Endothelial cell of umbilical vein (primary cell): ENCODE measurements at regions not wholly inside any gene's neighbourhood (a gene's known extent, or its start where the extent isn't known, plus 50 kb on each side); places are given as distances from the start of the nearest gene placed in this dataset.

Experiments
- BruUV-seq: library from RNA; stranded (reverse); fragments of 400-500 nt; replicated peaks from 2 replicates; lab custom pipeline; 2021; lab: Mats Ljungman, UMichigan
- CTCF ChIA-PET: fragments of 300-600, 350-600 bp; sonication (Branson Sonifier 250); formaldehyde crosslinking; loops from one replicate; lab custom pipeline; 2021; ENCODE audit warnings: antibody characterized with exemption, inconsistent platforms; lab: Charles Lee
- POLR2A ChIA-PET: fragments of 300-600, 350-600 bp; sonication (Branson Sonifier 250); formaldehyde crosslinking; loops from one replicate; lab custom pipeline; 2021; ENCODE audit warnings: antibody characterized with exemption, inconsistent platforms; lab: Charles Lee
- DNase-seq: peaks from one replicate; pipeline ENCODE4 v3.0.0-alpha.2; 2011; ENCODE audit warnings: low read depth, low spot score
- FAIRE-seq: peaks from 2 replicates; lab custom pipeline; 2011; peaks lifted over from hg19 to GRCh38; lab: Jason Lieb, UNC
- H2AFZ ChIP-seq: 2 replicates; pipeline ENCODE4 v1.6.0; 2012; ENCODE audit warnings: low read depth, low read length, control low read depth, inconsistent platforms
- H3K27ac ChIP-seq: 2 replicates; pipeline ENCODE4 v1.5.1; 2011; ENCODE audit warnings: low read depth, mild to moderate bottlenecking, control low read depth, low read length, moderate library complexity; ENCODE audit not compliant: insufficient read depth
- H3K27me3 ChIP-seq, 2 experiments: 2 replicates each; pipeline versions ENCODE4 v1.6.0 to v1.6.1; 2011; ENCODE audit warnings: low read length in 2 of 2, mixed read lengths in 1 of 2; ENCODE audit not compliant: control insufficient read depth in 2 of 2, insufficient read depth in 2 of 2
- H3K36me3 ChIP-seq, 2 experiments: 2 replicates in 1 of 2; 3 replicates in 1 of 2; pipeline ENCODE4 v1.5.1; 2011; ENCODE audit warnings: low read length in 2 of 2, mild to moderate bottlenecking in 1 of 2, moderate library complexity in 1 of 2; ENCODE audit not compliant: control insufficient read depth in 2 of 2, insufficient read depth in 2 of 2; ENCODE audit errors: extremely low read depth in 1 of 2
- H3K4me1 ChIP-seq: 3 replicates; pipeline ENCODE4 v1.5.1; 2011; ENCODE audit warnings: mild to moderate bottlenecking, low read length; ENCODE audit not compliant: control insufficient read depth, insufficient read depth; ENCODE audit errors: extremely low read depth
- H3K4me2 ChIP-seq: 2 replicates; pipeline ENCODE4 v1.6.1; 2011; ENCODE audit warnings: low read length, control low read depth, mixed read lengths; ENCODE audit not compliant: insufficient read depth
- H3K4me3 ChIP-seq, 3 experiments: fragments of 200-600 bp in 1 of 3; sonication (generic), shearing (Covaris generic) in 1 of 3; replicated peaks in 1 of 3; 2 replicates each; pipeline ENCODE4 v1.5.1; 2011 to 2016; ENCODE audit warnings: control low read depth in 3 of 3, low read length in 3 of 3, mild to moderate bottlenecking in 2 of 3, inconsistent platforms in 1 of 3, low read depth in 1 of 3, moderate library complexity in 1 of 3; ENCODE audit not compliant: insufficient read depth in 1 of 3
- H3K79me2 ChIP-seq: 2 replicates; pipeline ENCODE4 v1.6.0; 2012; ENCODE audit warnings: low read length, inconsistent platforms; ENCODE audit not compliant: control insufficient read depth, insufficient read depth
- H3K9ac ChIP-seq: replicated peaks from 2 replicates; pipeline ENCODE3; 2011; ENCODE audit warnings: low read length, control low read depth; ENCODE audit not compliant: insufficient read depth; ENCODE audit errors: extremely low read depth
- H3K9me1 ChIP-seq: replicated peaks from 3 replicates; pipeline ENCODE4 v1.6.0; 2011; ENCODE audit warnings: mild to moderate bottlenecking, low read length; ENCODE audit not compliant: control insufficient read depth, insufficient read depth; ENCODE audit errors: extremely low read depth
- H3K9me3 ChIP-seq: replicated peaks from 2 replicates; pipeline ENCODE4 v1.5.1; 2012; ENCODE audit warnings: low read length, inconsistent platforms; ENCODE audit not compliant: control insufficient read depth, insufficient read depth
- H4K20me1 ChIP-seq: replicated peaks from 2 replicates; pipeline ENCODE3; 2011; ENCODE audit warnings: mild to moderate bottlenecking, low read length; ENCODE audit not compliant: control insufficient read depth, insufficient read depth; ENCODE audit errors: extremely low read depth
- EZH2 ChIP-seq: IDR thresholded peaks from 2 replicates; pipeline ENCODE4 v1.6.1; 2012; ENCODE audit warnings: borderline replicate concordance, low read depth, mild to moderate bottlenecking, moderate library complexity, low read length, inconsistent platforms; ENCODE audit not compliant: severe bottlenecking
- FOS ChIP-seq: IDR thresholded peaks from 2 replicates; pipeline ENCODE4 v1.6.1; 2011; ENCODE audit warnings: mild to moderate bottlenecking, low read length, moderate library complexity, borderline replicate concordance; ENCODE audit not compliant: insufficient read depth
- GATA2 ChIP-seq: IDR thresholded peaks from 2 replicates; pipeline ENCODE4 v1.7.0; 2011; ENCODE audit warnings: low read depth, mild to moderate bottlenecking, moderate library complexity, mixed read lengths, low read length; ENCODE audit not compliant: insufficient read length, insufficient read depth
- JUN ChIP-seq: IDR thresholded peaks from 2 replicates; pipeline ENCODE4 v1.6.1; 2011; ENCODE audit warnings: borderline replicate concordance, low read depth; ENCODE audit not compliant: insufficient read length, insufficient read depth
- MYC ChIP-seq: IDR thresholded peaks from one replicate; pipeline ENCODE4 v1.6.1; 2011; ENCODE audit warnings: mild to moderate bottlenecking, low read depth, low read length
- POLR2A ChIP-seq: IDR thresholded peaks from 2 replicates; pipeline ENCODE4 v1.6.1; 2012; ENCODE audit warnings: low read depth, mild to moderate bottlenecking, control low read depth, low read length
- POLR2AphosphoS5 ChIP-seq: IDR thresholded peaks from 2 replicates; pipeline ENCODE4 v1.6.1; 2012; ENCODE audit warnings: low read depth, mild to moderate bottlenecking, control low read depth, low read length, moderate library complexity; ENCODE audit not compliant: insufficient read depth
- dilution Hi-C: fragments of 300-500 bp; cut with MboI; formaldehyde crosslinking; loops from one replicate; pipeline ENCODE4 v1.15.0; 2019; ENCODE audit warnings: low sequenced_read_pairs; ENCODE audit not compliant: extremely low pct_ligation_motif_present
- intact Hi-C: fragments of 100-400 bp; cut with micrococcal nuclease; formaldehyde crosslinking; loops from one replicate; pipeline ENCODE4 v1.10.0; 2022
- TF ChIP-seq, protein P1 (sequence below): IDR thresholded peaks from 2 replicates; pipeline ENCODE4 v1.6.1; 2011; ENCODE audit not compliant: insufficient read depth, insufficient read length
- TF ChIP-seq, protein P2 (sequence below), 2 donors: IDR thresholded peaks; 1 replicate in 1 of 2; 2 replicates in 1 of 2; pipeline ENCODE4 v1.5.1; 2011; ENCODE audit warnings: low read length in 2 of 2, mild to moderate bottlenecking in 2 of 2, moderate library complexity in 2 of 2, control low read depth in 1 of 2, inconsistent platforms in 1 of 2, low read depth in 1 of 2; ENCODE audit not compliant: insufficient read depth in 1 of 2; ENCODE audit errors: extremely low read depth in 1 of 2

DNA sequence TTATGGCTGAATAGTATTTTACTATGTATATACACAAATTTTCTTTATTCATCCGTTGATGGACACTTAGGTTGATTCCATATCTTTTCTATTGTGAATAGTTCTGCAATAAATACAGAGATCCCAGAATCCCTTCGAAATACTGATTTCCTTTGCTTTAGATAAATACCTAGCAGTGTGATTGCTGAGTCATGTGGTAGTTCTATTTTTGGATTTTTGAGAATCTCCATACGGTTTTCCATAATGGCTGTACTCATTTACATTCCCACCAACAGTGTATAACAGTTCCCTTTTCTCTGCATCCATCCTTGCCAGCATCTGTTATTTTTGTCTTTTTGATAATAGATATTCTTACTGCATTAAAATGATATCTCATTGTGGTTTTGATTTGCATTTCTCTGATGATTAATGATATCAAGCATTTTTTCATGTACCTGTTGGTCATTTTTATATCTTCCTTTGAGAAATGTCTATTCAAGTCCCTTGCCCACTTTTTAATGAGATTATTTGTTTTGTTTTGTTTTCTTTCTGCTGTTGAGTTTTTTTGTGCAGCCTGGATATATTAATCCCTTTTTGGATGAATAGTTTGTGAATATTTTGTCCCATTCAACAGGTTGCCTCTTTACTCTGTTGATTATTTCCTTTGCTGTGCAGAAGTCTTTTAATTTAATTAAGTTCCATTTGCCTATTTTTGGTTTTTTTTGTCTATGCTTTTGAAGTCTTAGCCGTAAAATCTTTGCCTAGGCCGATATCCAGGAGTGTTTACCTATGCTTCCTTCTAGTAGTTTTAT, 466.7 kb upstream of the TENM3 start:
- BruUV-seq = no TSS peak
- FAIRE-seq = no peak

More for the DNA sequence above, 466.7 kb upstream of the TENM3 start:
- dilution Hi-C loops (no loop called here), intact Hi-C loops (no loop called here)
- Histone ChIP-seq H3K27ac (no peak overlapping the region), H3K9me3 (no peaks in the 10 kb centered on the region), H3K4me3 (no peak overlapping the region), H2AFZ (no peak overlapping the region), H3K4me1 (no peaks in the 10 kb centered on the region), H3K27me3 (no peaks in the 10 kb centered on the region), H4K20me1 (no peaks in the 10 kb centered on the region), H3K9ac (no peak overlapping the region), H3K4me2 (no peak overlapping the region), H3K79me2 (no peaks in the 10 kb centered on the region), H3K36me3 (no peaks in the 10 kb centered on the region), H3K9me1 (no peaks in the 10 kb centered on the region)
- DNase-seq = no peak
- ChIA-PET CTCF (no interaction called here), POLR2A (no interaction called here)
- no peak for TF ChIP-seq EZH2
- TF ChIP-seq GATA2 = no peak
- no peak for TF ChIP-seq POLR2A
- TF ChIP-seq, protein P1, sequence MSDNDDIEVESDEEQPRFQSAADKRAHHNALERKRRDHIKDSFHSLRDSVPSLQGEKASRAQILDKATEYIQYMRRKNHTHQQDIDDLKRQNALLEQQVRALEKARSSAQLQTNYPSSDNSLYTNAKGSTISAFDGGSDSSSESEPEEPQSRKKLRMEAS = no peak
- no peak for TF ChIP-seq MYC
- TF ChIP-seq JUN = no peak
- no peak for TF ChIP-seq POLR2AphosphoS5
- TF ChIP-seq, protein P2, sequence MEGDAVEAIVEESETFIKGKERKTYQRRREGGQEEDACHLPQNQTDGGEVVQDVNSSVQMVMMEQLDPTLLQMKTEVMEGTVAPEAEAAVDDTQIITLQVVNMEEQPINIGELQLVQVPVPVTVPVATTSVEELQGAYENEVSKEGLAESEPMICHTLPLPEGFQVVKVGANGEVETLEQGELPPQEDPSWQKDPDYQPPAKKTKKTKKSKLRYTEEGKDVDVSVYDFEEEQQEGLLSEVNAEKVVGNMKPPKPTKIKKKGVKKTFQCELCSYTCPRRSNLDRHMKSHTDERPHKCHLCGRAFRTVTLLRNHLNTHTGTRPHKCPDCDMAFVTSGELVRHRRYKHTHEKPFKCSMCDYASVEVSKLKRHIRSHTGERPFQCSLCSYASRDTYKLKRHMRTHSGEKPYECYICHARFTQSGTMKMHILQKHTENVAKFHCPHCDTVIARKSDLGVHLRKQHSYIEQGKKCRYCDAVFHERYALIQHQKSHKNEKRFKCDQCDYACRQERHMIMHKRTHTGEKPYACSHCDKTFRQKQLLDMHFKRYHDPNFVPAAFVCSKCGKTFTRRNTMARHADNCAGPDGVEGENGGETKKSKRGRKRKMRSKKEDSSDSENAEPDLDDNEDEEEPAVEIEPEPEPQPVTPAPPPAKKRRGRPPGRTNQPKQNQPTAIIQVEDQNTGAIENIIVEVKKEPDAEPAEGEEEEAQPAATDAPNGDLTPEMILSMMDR (IDR thresholded peaks at IDR 0.05; ENCODE audit: extremely low read depth in 1 of 2, insufficient read depth in 1 of 2, low read depth in 1 of 2, low read length in 2 of 2) = no peak
- TF ChIP-seq FOS = no peak
